SK-N-SH treated with all-trans-retinoic acid at 6 μM for 48 hours (cell line): ENCODE measurements at regions not wholly inside any gene's neighbourhood (a gene's known extent, or its start where the extent isn't known, plus 50 kb on each side); places are given as distances from the start of the nearest gene placed in this dataset.

ENCODE experiments used
- ARNTL ChIP-seq: fragments of 450-650 bp; formaldehyde crosslinking; IDR thresholded peaks from 2 replicates; pipeline ENCODE4 v1.5.0; 2020; ENCODE audit warnings: low read depth, mild to moderate bottlenecking, moderate library complexity, borderline replicate concordance
- GLIS3 ChIP-seq: fragments of 250-450 bp; sonication (Bioruptor Pico); IDR thresholded peaks from 2 replicates; pipeline ENCODE4 v1.5.0; 2020; ENCODE audit warnings: mild to moderate bottlenecking, moderate library complexity
- ISL1 ChIP-seq: fragments of 250-450 bp; sonication (Bioruptor Pico); IDR thresholded peaks from 2 replicates; pipeline ENCODE4 v2.1.2; 2022; ENCODE audit warnings: mild to moderate bottlenecking, moderate library complexity
- OSR1 ChIP-seq: fragments of 250-450 bp; sonication (Bioruptor Pico); IDR thresholded peaks from 2 replicates; pipeline ENCODE4 v1.8.0; 2022; ENCODE audit warnings: moderate library complexity, mild to moderate bottlenecking, inconsistent platforms
- PATZ1 ChIP-seq: fragments of 250-450 bp; sonication (Bioruptor Pico); IDR thresholded peaks from 2 replicates; pipeline ENCODE4 v1.8.0; 2020; ENCODE audit warnings: mild to moderate bottlenecking, moderate library complexity, borderline replicate concordance
- POU6F1 ChIP-seq: fragments of 250-450 bp; sonication (Bioruptor Pico); IDR thresholded peaks from 2 replicates; pipeline ENCODE4 v1.8.0; 2021; ENCODE audit warnings: low read depth, mild to moderate bottlenecking, moderate library complexity, borderline replicate concordance
- TCF4 ChIP-seq: fragments of 250-450 bp; sonication (Bioruptor Pico); IDR thresholded peaks from 2 replicates; pipeline ENCODE4 v1.8.0; 2021; ENCODE audit warnings: mild to moderate bottlenecking, moderate library complexity, borderline replicate concordance
- TSHZ2 ChIP-seq: fragments of 250-450 bp; sonication (Bioruptor Pico); IDR thresholded peaks from 2 replicates; pipeline ENCODE4 v1.5.0; 2020; ENCODE audit warnings: mild to moderate bottlenecking, moderate library complexity
- ZC3H10 ChIP-seq: fragments of 250-450 bp; sonication (Bioruptor Pico); IDR thresholded peaks from 2 replicates; pipeline ENCODE4 v1.5.1; 2021; ENCODE audit warnings: mild to moderate bottlenecking, moderate library complexity
- ZFP3 ChIP-seq: fragments of 250-450 bp; sonication (Bioruptor Pico); IDR thresholded peaks from 2 replicates; pipeline ENCODE4 v1.5.0; 2020; ENCODE audit warnings: mild to moderate bottlenecking, moderate library complexity
- ZFP30 ChIP-seq: fragments of 450-650 bp; formaldehyde crosslinking; IDR thresholded peaks from 2 replicates; pipeline ENCODE4 v1.5.0; 2022; ENCODE audit warnings: mild to moderate bottlenecking, moderate library complexity
- ZNF70 ChIP-seq: fragments of 450-650 bp; formaldehyde crosslinking; IDR thresholded peaks from 2 replicates; pipeline ENCODE4 v1.5.0; 2020; ENCODE audit warnings: mild to moderate bottlenecking, moderate library complexity

GRCh38 chr5:158486566-158486965 lies 613.1 kb downstream of the EBF1 start:
- TF ChIP-seq PATZ1 (CRISPR knock-in tag) (no peak), GLIS3 (no peak), TSHZ2 (CRISPR knock-in tag) (no peak), POU6F1 (CRISPR knock-in tag) (no peak), ARNTL (no peak), ZFP30 (no peak), ZC3H10 (CRISPR knock-in tag) (no peak), OSR1 (no peak), ZFP3 (CRISPR knock-in tag) (no peak), TCF4 (CRISPR knock-in tag) (no peak), ISL1 (CRISPR knock-in tag) (no peak), ZNF70 (CRISPR knock-in tag) (no peak)
